Activated CD4-positive, alpha-beta T cell treated with anti-CD3 and anti-CD28 coated beads, Interleukin-10, Interleukin-2, amounts not matched to agents 100 ng/mL and 50 ng/mL, durations not matched to agents 16 hours and 8 hours (primary cell): ENCODE measurements at regions not wholly inside any gene's neighbourhood (a gene's known extent, or its start where the extent isn't known, plus 50 kb on each side); places are given as distances from the start of the nearest gene placed in this dataset.

Source experiments
- DNase-seq: peaks from one replicate; pipeline ENCODE4 v3.0.0-alpha.2; 2020

DNA sequence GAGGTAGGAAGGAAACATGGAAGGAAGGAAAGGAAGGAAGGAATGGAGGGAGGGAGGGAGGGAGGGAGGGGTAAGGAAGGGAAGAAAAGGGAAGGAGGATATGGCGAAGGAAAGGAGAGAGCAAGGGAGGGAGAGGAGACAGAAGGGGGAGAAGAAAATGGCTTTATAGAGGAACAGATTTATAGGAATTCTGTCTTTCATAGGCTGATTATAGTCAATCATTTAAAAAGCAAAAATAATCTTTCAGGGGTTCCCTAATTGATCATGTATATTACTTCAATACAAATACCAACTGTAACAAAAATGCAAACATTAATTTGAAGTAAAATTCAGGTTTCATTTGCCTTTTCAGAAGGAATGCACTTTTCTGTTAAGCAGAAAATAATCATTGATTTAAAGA, 519.1 kb downstream of the MDFIC start:
- no peak for DNase-seq

DNA sequence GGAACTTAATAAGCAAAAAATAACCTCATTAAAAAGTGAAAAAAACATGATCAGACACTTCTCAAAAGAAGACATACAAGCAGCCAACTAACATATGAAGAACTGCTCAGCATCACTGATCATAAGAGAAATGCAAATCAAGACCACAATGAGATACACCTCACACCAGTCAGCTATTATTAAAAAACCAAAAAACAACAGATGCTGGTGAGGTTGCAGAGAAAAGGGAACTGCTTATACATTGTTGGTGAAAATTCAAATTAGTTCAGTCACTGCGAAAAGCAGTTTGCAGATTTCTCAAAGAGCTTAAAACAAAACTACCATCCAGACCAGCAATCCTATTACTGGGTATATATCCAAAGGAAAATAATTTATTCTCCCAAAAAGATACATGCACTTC, 513.3 kb downstream of the MDFIC start:
- DNase-seq: no peak

DNA sequence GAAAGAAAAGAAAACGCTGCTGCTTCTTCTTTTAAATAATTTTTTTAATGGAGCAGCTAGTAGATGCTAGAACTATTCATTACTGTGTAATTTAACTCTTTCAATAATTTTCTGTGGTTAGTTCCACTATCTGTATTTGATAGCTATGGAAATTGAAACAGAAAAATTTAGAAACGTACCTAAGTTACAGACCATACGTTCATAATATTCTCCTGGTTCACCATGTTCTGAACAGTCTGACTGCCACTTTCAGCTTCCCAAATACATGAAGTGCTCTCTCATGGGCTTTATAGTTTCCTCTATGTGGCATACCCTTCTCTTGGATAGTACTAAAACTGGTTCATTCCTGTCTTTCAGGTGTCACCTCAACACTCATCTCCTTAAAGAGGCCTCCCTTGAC, 508.0 kb downstream of the MDFIC start:
- no peak for DNase-seq

DNA sequence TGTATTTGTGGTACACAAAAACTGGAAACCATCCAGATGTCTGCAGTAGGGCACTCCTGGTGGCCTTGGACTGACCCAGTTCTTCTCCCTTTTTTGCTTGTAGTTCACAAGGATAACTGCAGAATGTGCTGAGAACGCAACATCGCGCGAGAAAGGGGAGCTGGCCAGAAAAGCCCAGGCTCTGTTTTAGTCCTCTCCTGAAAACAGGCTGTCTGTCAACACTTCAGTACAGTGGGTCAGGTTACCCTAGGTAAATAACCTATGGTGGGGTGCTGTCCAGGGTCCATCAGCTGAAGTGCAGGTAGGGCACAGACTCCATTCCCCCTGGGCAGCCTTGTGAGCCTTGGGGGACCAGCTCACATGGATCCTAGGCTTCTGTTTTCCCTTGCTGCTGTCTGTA, 495.8 kb downstream of the MDFIC start:
- DNase-seq: no peak

DNA sequence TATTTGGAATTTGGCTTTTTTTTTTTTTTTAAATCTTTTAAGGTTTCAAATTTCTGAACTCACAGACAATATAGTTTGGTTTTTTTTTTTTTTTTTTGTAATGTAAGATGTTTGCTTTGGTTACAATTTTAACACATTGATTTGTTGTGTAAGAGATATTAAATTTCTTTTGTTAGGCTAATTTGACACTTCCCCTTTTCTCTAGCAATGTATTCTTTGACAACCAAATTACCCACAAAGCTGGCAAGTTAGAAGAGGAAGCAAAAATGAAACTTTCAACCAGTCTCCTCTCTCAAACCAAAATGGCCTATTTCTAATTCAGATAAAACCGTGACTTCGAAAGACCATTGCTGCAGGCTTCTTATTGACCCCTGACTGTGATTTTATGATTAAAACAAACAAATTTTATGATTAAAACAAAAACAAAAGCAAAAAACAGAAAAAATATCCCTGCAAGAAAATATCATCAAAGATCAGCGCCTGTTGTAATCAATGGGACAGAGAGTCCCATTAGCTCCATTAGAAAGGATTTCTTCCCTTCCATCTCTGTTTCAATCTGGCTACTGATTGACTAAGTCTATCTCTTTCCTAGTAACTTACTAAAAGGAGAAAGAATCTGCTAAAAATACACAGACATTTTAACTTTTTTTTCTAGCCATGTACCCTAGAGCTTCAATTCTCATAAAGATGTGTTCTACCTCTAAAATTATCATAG, 489.2 kb downstream of the MDFIC start:
- no peak for DNase-seq

DNA sequence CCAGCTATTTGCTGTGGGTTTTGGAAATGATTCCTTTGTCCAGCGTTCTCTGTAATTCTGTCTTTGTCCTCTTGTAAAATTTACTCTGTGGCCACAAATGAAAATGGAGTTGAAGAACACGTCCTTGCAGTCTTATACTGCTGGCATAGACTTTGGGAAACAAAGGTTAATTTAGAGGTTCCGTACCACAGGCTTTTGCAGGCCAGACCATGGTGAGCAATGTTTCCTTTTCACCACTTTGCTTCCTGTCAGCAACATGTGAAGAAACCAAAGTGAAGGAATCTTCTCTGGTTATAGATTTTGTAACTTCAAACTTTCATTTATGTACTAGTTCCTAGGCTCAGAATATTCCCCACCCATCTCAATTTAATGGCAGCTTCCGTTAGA, 488.5 kb downstream of the MDFIC start:
- DNase-seq: no peak

DNA sequence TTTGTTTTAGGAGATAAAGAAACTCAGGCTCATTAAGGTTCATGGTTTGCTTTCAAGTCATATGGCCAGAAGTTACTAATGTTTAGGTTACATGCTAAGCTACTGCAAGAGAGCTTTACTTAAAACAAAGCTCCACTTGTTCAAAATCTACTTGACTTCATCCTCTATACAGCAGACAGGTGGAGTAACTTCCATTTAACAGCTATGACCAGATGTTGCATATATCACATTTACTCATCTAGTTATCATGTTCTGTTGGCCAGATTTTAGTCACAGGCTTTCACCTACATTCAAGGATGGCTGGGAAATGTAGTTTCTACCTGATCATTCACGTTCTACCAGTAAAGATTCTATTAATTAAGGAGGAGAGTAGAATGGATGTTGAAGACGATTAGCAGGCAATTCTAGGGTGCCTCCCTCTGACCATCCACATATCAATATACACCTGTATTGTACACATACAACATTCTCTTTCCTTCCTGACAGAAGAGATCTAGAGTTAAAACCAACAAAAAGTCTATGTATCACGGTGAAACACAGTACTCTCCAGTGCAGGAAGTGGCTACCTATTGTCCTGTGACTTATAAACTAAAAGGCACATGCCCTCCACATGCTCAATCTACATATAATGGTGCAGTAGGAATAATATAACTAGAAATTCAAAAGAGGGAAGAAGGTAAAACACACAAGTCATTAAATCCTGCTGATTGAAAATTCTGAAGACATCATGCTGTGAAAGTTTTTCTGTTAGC, 488.0 kb downstream of the MDFIC start:
- no peak for DNase-seq

DNA sequence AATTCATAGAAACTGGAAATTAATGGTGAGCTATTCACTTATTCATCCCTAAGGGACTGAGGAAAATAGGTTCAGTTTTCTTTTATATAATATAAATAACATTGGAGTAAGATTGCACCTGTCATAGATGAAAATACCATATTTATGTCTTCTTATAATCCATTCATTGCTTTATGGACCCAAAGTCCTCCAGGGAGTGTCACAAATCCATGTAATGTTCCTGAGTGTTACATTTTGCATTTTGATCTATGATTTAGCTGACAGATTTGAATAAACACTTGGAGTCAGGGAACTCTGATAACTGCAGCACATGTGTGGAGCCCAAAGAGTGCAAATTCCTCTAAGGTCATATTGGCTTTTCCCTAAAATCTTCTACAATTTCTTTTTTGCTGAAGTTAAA, 484.3 kb downstream of the MDFIC start:
- no peak for DNase-seq

DNA sequence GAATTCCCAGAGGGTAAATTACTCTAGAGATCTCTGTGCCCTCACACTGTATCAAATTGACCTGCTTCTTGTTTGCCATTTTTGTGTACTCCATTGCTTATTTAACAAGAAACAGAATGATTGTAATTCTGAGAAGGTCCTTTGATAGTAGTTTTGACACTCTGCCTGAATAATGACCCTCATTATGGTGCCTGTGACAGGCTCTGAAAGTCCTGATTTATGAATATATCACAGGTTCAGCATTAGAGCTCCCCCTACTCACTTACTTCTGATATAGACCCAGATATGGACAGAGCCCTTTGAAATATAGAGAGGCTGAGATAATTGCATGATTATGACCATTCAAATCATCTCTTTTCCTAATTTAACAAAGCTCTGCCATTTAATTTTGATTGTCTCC, 465.2 kb downstream of the MDFIC start:
- no peak for DNase-seq

DNA sequence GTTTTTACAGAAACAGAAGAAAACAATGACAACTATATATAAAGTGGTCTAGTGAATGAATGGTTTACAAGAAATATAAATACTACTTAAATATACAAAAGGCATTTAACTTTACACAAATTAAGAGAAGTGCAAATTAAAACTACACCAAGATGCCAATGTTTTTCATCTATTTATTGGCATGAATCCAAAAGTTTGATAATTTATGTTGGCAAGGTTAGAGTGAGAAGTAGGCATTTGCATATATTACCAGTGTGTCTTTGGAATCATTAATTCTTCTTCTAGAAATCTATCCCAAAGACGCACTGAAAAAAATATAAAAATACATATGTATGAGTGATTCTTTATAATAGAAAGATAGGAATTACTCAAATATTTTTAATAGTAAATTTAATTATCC, 457.4 kb downstream of the MDFIC start:
- DNase-seq: no peak

DNA sequence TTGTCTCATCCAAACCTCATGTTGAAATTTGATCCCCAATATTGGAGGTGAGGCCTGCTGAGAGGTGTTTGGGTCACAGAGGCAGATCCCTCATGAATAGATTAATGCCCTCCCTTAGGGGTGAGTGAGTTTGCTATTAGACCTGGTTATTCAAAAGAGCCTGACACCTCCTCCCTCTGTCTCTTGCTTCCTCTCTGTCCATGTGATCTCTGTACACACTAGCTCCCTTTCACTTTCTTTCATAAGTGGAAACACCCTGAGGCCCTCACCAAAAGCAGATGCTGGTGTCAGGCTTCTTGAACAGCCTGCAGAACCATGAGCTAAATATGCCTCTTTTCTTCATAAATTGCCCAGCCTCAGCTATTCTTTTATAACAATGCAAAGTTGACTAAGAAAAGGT, 447.1 kb downstream of the MDFIC start:
- peak; percentile 2 for DNase-seq

DNA sequence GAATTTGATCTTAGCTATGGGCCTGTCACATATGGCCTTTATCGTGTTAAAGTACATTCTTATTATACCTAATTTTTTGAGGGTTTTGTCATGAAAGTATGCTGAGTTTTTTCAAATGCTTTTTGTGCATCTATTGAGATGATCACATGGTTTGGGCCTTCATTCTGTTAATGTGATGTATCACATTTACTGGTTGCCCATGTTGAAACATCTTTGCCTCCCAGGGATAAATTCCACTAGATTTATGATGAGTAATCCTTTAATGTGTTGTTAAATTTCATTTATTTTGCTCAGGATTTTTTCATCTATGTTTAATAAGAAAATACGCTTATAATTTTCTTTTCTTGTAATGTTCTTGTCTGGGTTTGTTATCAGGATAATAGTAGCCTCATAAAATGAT, 442.0 kb downstream of the MDFIC start:
- DNase-seq: no peak

DNA sequence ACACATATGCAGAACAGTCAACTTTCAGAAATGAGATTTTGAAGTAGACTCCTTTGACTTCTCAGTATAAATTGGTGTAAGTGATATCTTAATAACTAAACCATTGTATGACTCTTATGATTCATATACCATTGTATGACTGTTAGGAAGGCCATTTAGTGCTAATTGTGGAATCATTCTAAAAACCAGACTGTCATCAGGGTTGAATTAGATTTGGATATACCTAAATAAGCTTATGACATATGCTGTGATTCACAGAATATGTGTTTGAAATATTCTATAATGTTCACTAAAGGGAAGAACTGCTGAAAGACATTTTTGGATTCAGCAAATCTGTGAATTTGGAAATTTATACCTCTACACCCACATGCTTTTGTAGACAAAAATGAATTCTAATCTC, 438.1 kb downstream of the MDFIC start:
- no peak for DNase-seq

DNA sequence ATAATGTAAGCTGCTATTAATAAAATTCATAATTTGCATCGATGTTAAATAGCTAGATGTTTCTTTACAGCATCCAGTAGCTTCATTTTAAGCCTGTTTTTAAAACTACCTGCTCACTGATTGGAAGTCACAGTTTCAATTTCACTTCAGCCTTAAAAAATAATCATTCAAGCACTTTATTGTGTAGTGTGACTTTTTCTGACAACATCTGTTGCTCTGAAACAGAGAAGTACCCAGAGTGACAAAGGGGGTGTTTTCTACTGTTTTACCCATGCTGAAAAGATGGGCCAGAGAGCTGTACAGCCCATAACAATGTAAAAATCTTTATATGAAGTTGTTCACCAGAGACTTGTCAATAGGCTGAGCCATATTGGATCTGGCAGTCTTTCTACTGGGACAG, 437.2 kb downstream of the MDFIC start:
- DNase-seq: no peak

DNA sequence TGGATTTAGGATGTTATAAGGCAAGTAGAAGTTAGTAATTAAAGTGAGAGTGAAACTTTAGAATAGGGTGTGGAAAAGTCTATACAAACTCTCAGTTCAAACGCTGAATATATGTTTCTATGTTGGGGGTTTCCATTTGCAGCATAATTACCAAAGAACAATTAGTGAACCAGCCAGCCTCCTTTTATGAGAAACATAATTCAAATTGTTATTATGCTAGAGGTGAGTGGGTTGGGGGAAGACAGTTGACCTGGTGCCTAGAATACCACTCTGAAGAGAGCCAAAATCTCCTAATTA, 435.8 kb downstream of the MDFIC start:
- no peak for DNase-seq

DNA sequence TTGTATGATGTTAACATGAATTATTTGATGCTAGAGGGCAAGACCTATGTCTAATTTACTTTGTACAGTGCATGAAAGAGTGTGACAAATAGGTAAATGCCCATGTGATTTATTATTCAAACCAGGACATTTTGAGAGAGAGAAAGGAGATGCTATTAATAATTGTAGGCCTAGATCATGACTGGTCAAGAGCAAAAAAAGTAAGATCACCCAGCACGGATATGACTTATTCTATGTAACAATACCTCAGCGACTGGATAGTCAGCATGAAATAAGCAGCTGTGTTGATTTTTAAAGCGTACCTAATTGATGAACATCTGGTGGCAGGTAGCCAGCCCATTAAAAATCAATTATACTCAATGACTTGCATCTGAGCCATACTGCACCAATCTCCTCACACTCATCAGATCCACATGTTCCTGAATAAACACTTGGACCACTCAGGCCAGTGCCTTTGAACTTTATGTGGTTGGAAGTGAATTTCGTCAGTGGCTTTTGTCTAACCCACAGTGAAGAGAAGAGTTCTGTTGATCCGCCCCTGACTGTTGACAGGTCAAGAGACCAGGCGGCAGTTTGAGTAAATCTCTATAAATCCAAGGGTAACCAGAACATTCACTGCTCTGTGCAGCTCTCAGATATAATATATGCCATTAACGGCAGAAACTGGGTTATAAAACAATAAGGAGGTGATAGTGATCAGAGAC, 435.3 kb downstream of the MDFIC start:
- DNase-seq: no peak

DNA sequence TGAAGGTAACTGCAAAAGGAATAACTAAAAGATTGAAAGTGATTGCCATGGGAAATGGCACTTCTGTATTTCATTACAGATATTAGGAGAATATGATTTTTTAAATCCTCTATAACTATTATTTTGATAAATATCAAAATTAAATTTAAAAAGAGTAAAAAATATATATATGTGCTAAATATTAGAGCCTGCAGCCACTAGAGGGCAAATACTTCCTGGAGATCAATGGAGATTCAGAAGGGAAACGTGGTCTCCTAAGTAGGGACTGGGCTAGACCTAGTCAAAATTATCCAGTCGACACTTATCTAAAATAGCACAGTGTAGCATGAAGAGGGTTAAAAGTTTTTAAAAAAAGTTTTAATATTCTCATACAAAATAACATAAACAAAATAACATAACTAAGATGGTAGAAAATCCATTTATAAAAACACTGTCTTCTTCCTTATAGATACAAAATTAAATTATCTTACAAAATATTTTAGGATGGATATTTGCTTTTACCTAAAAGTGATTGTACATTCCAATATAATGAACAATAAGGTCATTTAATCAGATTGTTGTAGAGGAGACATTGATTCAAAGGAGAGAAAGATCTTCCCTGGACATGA, 434.3 kb downstream of the MDFIC start:
- no peak for DNase-seq

DNA sequence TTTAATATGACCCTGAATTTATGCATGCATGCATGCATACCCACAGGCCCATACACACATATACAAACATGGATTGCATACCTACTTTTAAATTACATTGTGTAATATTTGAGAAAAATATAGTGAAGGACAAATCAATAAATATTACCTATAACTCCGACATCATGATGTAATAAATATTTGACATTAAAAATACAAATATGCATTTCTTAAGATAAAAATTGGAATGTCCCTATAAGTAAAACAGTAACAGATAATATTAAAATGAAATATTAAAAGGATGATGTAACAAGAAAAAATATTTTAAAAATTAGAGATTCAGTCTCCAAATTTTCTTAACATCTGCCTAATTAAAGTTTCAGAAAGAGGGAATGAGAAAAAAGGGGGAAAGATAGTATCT, 433.0 kb downstream of the MDFIC start:
- no peak for DNase-seq

DNA sequence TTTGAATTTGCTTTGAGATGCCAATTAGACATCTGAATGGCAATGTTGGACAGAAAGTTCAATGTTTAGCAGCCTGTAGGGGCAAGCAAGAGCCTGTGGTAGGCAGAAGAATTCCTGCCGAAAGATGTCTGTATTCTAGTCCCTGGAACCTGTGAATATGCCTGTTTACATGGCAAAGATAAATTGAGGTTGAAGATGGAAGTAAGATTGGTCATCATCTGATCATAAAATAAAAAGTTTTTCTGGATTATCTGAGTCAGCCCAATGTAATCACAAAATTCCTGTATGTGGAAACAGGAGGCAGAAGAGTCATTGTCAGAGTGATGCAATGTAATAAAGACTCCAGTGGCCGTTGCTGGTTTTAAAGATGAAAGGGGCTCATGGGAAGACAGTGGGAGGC, 430.5 kb downstream of the MDFIC start:
- DNase-seq: no peak

DNA sequence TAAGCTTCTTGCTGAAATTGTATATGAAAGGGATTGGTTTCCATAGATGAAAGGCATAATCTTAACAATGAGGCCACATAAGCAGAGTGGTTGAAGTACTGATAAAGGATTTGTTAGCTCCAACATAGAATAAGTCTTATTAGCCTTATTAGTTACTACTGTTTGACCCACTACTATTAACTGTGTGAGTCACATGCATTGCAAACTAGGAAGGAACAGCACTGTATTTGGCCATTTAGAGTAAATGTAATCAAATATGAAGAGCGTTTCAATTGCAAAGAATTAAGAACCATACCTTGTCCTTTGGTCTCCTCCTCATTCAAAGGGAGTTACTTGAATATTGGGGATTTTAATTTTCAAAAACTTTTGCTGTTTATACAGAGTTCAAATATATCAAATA, 428.9 kb downstream of the MDFIC start:
- DNase-seq: no peak

DNA sequence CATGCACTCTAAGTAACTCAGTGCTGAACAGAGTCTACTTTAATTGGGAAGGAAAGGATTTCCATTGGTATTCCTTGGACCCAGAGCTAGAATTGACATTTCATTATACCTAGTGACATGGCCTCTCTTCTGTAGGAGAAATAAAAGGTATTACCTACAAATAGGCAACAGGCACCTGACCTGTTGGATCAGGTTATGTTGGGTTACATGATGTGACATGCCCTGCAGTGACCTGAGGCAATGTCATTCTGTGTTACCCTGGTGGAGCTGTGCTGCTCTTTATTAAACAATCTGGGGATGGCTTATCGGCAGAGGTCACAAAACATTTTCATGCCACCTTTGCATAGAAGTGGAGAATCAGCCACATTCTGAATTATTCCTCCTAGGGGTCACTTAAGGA, 427.7 kb downstream of the MDFIC start:
- DNase-seq: no peak

DNA sequence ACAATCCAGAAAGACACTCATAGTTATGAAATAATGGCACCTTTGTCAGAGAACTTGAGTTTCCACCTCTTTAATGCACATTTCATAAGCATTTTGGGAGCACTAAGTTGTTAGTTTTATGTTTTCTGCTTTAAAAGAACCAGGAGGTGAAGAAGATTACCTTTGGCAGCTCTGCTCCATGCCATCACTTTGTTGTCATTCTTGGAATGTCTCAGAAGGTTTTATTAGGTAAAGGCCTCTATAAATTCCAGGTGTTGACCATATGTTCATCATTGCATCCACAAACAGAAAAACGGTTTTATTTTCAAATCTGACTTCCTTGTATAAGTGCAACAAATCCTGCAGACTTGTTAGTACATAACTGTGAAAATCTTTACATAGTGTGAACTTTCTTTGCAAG, 424.8 kb downstream of the MDFIC start:
- DNase-seq: no peak

DNA sequence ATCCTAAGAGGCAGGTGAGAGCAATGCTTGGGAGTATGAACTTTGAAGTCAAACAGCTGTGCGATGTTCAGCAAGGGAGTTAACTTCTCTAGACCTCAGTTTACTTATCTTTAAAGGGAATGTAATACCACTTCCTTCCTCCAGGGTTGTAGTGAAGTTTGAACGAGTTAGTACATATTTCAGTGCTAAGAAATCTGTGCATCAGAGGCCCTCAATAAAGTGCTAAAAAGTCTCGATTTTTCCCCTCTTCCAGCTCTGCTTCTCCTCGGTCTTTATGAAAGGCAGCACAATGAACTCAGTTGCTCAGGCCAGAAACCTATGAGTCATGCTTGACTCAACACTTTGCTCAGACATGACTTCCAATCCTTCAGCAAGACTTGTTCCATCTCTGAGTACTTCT, 418.9 kb downstream of the MDFIC start:
- peak; percentile 10 for DNase-seq

DNA sequence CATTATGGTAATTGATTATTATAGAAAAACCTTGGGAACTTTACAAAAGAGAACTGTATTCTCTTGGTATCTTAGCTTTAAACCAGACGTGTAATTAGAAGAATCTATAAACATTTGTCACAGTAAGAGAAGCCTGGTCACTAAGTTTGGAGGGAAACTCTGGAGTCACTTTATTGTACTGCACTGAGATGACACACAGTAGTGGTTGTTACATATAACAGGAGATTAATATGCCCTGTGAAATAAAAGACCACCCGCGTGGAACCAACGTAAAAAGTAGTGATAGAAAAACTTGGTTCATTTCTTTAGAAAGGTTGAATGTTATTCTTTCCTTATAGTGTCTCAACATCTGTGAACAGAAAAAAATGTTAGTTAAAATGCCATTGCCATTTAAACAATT, 416.1 kb downstream of the MDFIC start:
- no peak for DNase-seq
